Adrenal gland (tissue), 9 donors: ENCODE measurements at regions not wholly inside any gene's neighbourhood (a gene's known extent, or its start where the extent isn't known, plus 50 kb on each side); places are given as distances from the start of the nearest gene placed in this dataset.

Experiments used
- DNase-seq, 7 donors: peaks; one replicate each; pipeline ENCODE4 v3.0.0-alpha.2; 2019 to 2020
- H3K27ac ChIP-seq, 5 donors: fragments of 200-600 bp; sonication (generic) in 4 of 5; 1 replicate in 3 of 5; 2 replicates in 2 of 5; pipeline versions ENCODE4 v1.5.1 to v1.8.0; 2016 to 2020; ENCODE audit warnings: mild to moderate bottlenecking in 1 of 5
- H3K27me3 ChIP-seq: fragments of 200-600 bp; 2 replicates; pipeline ENCODE4 v1.8.0; 2021
- H3K36me3 ChIP-seq, 2 donors: fragments of 200-600 bp; replicated peaks in 1 of 2; 1 replicate in 1 of 2; 2 replicates in 1 of 2; pipeline versions ENCODE4 v1.5.1 to v1.8.0; 2018 to 2022
- H3K4me1 ChIP-seq, 2 donors: fragments of 200-600 bp; replicated peaks in 1 of 2; 1 replicate in 1 of 2; 2 replicates in 1 of 2; pipeline versions ENCODE4 v1.5.1 to v1.8.0; 2018 to 2021
- H3K4me3 ChIP-seq, 4 donors: fragments of 200-600 bp; sonication (generic) in 3 of 4; one replicate each; pipeline ENCODE4 v1.5.1; 2016 to 2018
- H3K9me3 ChIP-seq, 3 donors: fragments of 200-600 bp; sonication (generic) in 1 of 3; replicated peaks in 1 of 3; 1 replicate in 2 of 3; 2 replicates in 1 of 3; pipeline versions ENCODE4 v1.5.1 to v1.8.0; 2016 to 2021
- POLR2A ChIP-seq, 2 donors: fragments of 450-650 bp; IDR thresholded peaks; one replicate each; pipeline ENCODE4 v1.6.1; 2017; ENCODE audit warnings: antibody characterized with exemption in 2 of 2, mild to moderate bottlenecking in 2 of 2, moderate library complexity in 1 of 2
- WGBS, 4 donors: extraction: QIAGEN DNeasy Blood & Tissue Kit in 2 of 4; methylation state at CpG; one replicate each; pipeline versions ENCODE4 v1.1.5 to v1.1.7; 2013 to 2017; 5-methylcytosine and 5-hydroxymethylcytosine counted together
- intact Hi-C, 2 donors: fragments of 100-400 bp; cut with DNase I; formaldehyde crosslinking; loops; one replicate each; pipeline versions ENCODE4 v1.14.1 to v1.15.0; 2022 to 2023
- TF ChIP-seq, protein P1 (sequence below), 6 experiments: fragments of 450-650 bp in 4 of 6; fragments of 200-600 bp in 2 of 6; sonication (generic) in 1 of 6; IDR thresholded peaks; 1 replicate in 5 of 6; 2 replicates in 1 of 6; pipeline versions ENCODE4 v1.5.1 to v1.8.0; 2016 to 2021; ENCODE audit warnings: antibody characterized with exemption in 6 of 6, mild to moderate bottlenecking in 2 of 6, moderate library complexity in 1 of 6
- donor health status: healthy with polysubstance abuse.
- donor health status: Bipolar disorder and iron deficiency.
- donor health status: DM: yes; HTN: yes; CAD: no.
- donor health status: DM: no; HTN: no; CAD: no.
- donor health status: DM: no; HTN: no; CAD: no.

DNA sequence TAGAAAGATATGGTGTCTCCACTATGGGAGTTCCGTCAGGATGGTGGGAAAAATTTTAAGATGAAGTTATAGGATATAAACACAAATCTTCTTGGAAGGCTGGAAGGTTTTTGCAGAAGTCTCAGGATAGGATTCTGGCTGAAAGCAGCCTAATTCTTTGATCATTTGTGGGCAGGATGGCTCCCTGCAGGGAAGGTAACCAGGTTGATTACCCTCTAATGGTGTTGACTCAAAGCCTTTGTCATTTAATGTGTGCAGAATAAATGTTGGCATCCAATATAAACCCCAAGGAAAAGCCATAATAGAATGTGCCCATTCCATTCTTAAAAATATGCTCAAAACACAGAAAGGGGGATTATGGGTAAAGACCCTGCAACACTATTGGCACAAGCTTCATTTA, 204.3 kb downstream of the EPM2A start:
- TF ChIP-seq POLR2A (IDR thresholded peaks at IDR 0.05) = no peak
- TF ChIP-seq, protein P1, sequence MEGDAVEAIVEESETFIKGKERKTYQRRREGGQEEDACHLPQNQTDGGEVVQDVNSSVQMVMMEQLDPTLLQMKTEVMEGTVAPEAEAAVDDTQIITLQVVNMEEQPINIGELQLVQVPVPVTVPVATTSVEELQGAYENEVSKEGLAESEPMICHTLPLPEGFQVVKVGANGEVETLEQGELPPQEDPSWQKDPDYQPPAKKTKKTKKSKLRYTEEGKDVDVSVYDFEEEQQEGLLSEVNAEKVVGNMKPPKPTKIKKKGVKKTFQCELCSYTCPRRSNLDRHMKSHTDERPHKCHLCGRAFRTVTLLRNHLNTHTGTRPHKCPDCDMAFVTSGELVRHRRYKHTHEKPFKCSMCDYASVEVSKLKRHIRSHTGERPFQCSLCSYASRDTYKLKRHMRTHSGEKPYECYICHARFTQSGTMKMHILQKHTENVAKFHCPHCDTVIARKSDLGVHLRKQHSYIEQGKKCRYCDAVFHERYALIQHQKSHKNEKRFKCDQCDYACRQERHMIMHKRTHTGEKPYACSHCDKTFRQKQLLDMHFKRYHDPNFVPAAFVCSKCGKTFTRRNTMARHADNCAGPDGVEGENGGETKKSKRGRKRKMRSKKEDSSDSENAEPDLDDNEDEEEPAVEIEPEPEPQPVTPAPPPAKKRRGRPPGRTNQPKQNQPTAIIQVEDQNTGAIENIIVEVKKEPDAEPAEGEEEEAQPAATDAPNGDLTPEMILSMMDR (IDR thresholded peaks at IDR 0.05) = no peak
- DNase-seq = no peak
- Histone ChIP-seq H3K27ac (no peak overlapping the region), H3K4me3 (no peak overlapping the region), H3K36me3 (no peaks in the 10 kb centered on the region), H3K4me1 (no peaks in the 10 kb centered on the region), H3K9me3 (no peaks in the 10 kb centered on the region), H3K27me3 (no peaks in the 10 kb centered on the region)
- intact Hi-C loops = no loop called here
- WGBS, 4 donors = 19 to 44% (median 35%) methylated on average over 1 of the region's 1 CpG

GRCh38 chr6:145531822-145532221, 203.5 kb downstream of the EPM2A start:
- Histone ChIP-seq H3K27me3 (no peaks in the 10 kb centered on the region), H3K9me3 (no peaks in the 10 kb centered on the region), H3K27ac (no peak overlapping the region), H3K4me1 (no peaks in the 10 kb centered on the region), H3K4me3 (no peak overlapping the region), H3K36me3 (no peaks in the 10 kb centered on the region)
- WGBS, 4 donors = 51 to 54% (median 53%) methylated on average over 3 of the region's 3 CpGs
- intact Hi-C loops = no loop called here
- TF ChIP-seq POLR2A (IDR thresholded peaks at IDR 0.05) = no peak
- TF ChIP-seq, protein P1 (IDR thresholded peaks at IDR 0.05) = no peak
- no peak for DNase-seq

GRCh38 chr6:145532361-145532760, 203.0 kb downstream of the EPM2A start:
- no peaks in the 10 kb centered on the region for H3K27me3 ChIP-seq
- H3K36me3 ChIP-seq = no peaks in the 10 kb centered on the region
- intact Hi-C loops = no loop called here
- no peak overlapping the region for H3K27ac ChIP-seq
- TF ChIP-seq POLR2A (IDR thresholded peaks at IDR 0.05) = no peak
- TF ChIP-seq, protein P1 (IDR thresholded peaks at IDR 0.05) = no peak
- no peaks in the 10 kb centered on the region for H3K9me3 ChIP-seq
- 20 to 29% (median 23%) methylated on average over 4 of the region's 4 CpGs for WGBS, 4 donors
- H3K4me1 ChIP-seq = no peaks in the 10 kb centered on the region
- no peak overlapping the region for H3K4me3 ChIP-seq
- DNase-seq = no peak

GRCh38 chr6:145534989-145535388, 200.3 kb downstream of the EPM2A start:
- Histone ChIP-seq H3K27me3 (no peaks in the 10 kb centered on the region), H3K36me3 (no peaks in the 10 kb centered on the region), H3K27ac (no peak overlapping the region), H3K4me1 (no peaks in the 10 kb centered on the region), H3K4me3 (no peak overlapping the region), H3K9me3 (no peaks in the 10 kb centered on the region)
- DNase-seq = no peak
- WGBS, 4 donors = 86 to 89% (median 87%) methylated on average over 4 of the region's 4 CpGs
- intact Hi-C loops = no loop called here
- TF ChIP-seq POLR2A (IDR thresholded peaks at IDR 0.05) = no peak
- TF ChIP-seq, protein P1 (IDR thresholded peaks at IDR 0.05) = no peak
